Motor neuron (in vitro differentiated cells): ENCODE measurements at regions not wholly inside any gene's neighbourhood (a gene's known extent, or its start where the extent isn't known, plus 50 kb on each side); places are given as distances from the start of the nearest gene placed in this dataset.
A peak's percentile ranks its signal among the peaks of the same experiment; 100 is the strongest.
"Not testable (repeated sequence)": the region's sequence is repeated elsewhere in the genome, so short reads cannot be mapped to it uniquely, and the experiment has no call there.

Source experiments
- ATAC-seq, 8 experiments: fragments of 200-7000 bp; cut with Tn5 transposase; replicated peaks in 6 of 8; 2 replicates each; pipeline ENCODE4 v1.8.0; 2021; ENCODE audit warnings: mild to moderate bottlenecking in 8 of 8, moderate library complexity in 8 of 8
- H3K27ac ChIP-seq, 2 donors: fragments of 250-450 bp; sonication (Bioruptor Pico); 2 replicates each; pipeline ENCODE4 v1.9.0; 2021; ENCODE audit warnings: antibody characterized with exemption in 2 of 2, mild to moderate bottlenecking in 2 of 2, moderate library complexity in 1 of 2
- H3K4me1 ChIP-seq, 2 donors: fragments of 250-450 bp; sonication (Bioruptor Pico); replicated peaks in 1 of 2; 2 replicates each; pipeline ENCODE4 v1.6.1; 2021; ENCODE audit warnings: antibody characterized with exemption in 2 of 2, mild to moderate bottlenecking in 2 of 2, moderate library complexity in 1 of 2
- H3K4me3 ChIP-seq, 5 donors: fragments of 250-450 bp; sonication (Bioruptor Pico); 2 replicates each; pipeline ENCODE4 v1.9.0; 2021; ENCODE audit warnings: antibody characterized with exemption in 5 of 5, mild to moderate bottlenecking in 5 of 5, moderate library complexity in 4 of 5
- WGBS, 10 experiments: fragments of 450-650 bp; shearing (Covaris generic); methylation state at CpG; one replicate each; pipeline ENCODE4 v1.0.0; 2022; 5-methylcytosine and 5-hydroxymethylcytosine counted together
- in situ Hi-C, 9 experiments: fragments of 400-800 bp; cut with MboI; loops; one replicate each; pipeline ENCODE4 v1.15.0; 2021; ENCODE audit warnings: low sequenced_read_pairs in 9 of 9, low pct_unique_long_range_greater_than_20kb in 2 of 9; ENCODE audit not compliant: unreplicated experiment in 9 of 9

- 20 to 100% methylated on average over 1 to 2 of the region's 6 CpGs; no CpG with 5 or more reads in 8 of the 10 experiments for WGBS, 10 experiments
- in situ Hi-C loops, ATAC-seq, H3K27ac ChIP-seq, H3K4me3 ChIP-seq: not testable (repeated sequence)
- H3K4me1 ChIP-seq: peaks cover 17 to 19% of the 10 kb centered on the region in 2 donors
These were observed 109.6 kb upstream of the CLINT1 start for GRCh38 chr5:157968570-157968969.

DNA sequence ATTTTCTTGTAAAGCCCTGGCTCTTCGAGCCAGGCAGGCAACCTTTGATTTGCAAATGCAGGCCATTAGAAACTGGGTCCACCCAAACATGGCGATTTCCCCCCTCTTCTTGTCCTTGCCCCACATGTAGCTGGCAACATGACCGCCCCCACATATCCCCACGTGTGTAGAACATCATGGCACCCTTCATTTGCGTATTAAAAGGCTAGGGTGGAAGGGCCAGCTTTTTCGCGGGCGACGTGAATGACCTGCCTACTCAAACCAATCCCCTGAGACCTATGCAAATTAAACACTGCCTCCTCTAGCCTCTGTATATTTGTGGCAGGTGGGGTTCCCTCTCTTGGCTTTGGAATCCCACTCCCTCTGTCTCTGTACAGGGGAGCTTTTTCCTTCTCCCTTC, 107.0 kb upstream of the CLINT1 start:
- ATAC-seq: peak in 3 of 8 experiments; percentile 38 to 44 (median 40)
- peaks cover 23 to 28% of the 10 kb centered on the region in 2 donors for H3K4me1 ChIP-seq
- H3K4me3 ChIP-seq: no peak overlapping the region
- no peak overlapping the region for H3K27ac ChIP-seq
- in situ Hi-C loops: no loop called here
- 18 to 100% (median 53%) methylated on average over 3 to 8 of the region's 9 CpGs; no CpG with 5 or more reads in 3 of the 10 experiments for WGBS, 10 experiments

DNA sequence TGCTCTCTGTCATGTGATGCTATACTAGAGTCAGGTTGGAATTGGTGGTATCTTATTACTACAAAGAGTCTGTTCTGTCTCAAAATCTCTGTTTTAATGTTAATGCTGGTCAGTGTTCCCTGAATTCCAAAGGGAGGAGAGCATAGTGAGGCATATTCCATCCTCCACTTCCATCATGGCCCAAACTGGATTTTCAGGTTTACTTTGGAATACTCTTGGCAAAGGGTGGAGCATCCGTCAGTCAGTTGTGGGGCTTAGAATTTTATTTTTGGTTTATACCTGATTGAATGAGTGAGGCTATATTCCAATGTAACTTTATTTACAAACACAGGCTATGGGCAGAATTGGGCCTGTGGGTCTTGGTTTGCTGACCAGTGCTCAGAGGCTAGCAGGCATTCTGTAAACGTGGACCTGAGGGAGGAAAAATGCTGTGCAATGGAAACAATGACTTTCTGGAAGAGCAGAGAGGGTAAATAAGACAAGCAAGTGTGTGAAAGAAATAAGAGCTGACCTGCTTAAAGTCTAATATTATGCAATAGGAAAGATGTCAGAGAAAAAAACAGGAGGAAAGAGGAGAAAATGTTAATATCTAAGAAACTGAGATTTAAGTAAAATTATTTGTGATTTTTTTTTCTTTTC, 106.2 kb upstream of the CLINT1 start:
- Histone ChIP-seq H3K4me1 (peaks cover 23 to 28% of the 10 kb centered on the region in 2 donors), H3K4me3 (no peak overlapping the region), H3K27ac (no peak overlapping the region)
- ATAC-seq: no peak
- 20 to 85% (median 50%) methylated on average over 1 to 2 of the region's 2 CpGs for WGBS, 10 experiments
- in situ Hi-C loops: no loop called here

- in situ Hi-C loops: no loop called here
- Histone ChIP-seq H3K4me1 (peaks cover 23 to 28% of the 10 kb centered on the region in 2 donors), H3K4me3 (no peak overlapping the region), H3K27ac (no peak overlapping the region)
- 17 to 100% (median 80%) methylated on average over 1 to 4 of the region's 4 CpGs; no CpG with 5 or more reads in 2 of the 10 experiments for WGBS, 10 experiments
- ATAC-seq: no peak
These were observed 104.8 kb upstream of the CLINT1 start for GRCh38 chr5:157963761-157964160.

- Histone ChIP-seq H3K4me1 (peaks cover 23 to 28% of the 10 kb centered on the region in 2 donors), H3K27ac (no peak overlapping the region), H3K4me3 (no peak overlapping the region)
- in situ Hi-C loops: no loop called here
- WGBS, 10 experiments: 31 to 100% (median 96%) methylated on average over 1 to 2 of the region's 2 CpGs; no CpG with 5 or more reads in 2 of the 10 experiments
- ATAC-seq: no peak
These were observed 104.3 kb upstream of the CLINT1 start for GRCh38 chr5:157963244-157963643.

DNA sequence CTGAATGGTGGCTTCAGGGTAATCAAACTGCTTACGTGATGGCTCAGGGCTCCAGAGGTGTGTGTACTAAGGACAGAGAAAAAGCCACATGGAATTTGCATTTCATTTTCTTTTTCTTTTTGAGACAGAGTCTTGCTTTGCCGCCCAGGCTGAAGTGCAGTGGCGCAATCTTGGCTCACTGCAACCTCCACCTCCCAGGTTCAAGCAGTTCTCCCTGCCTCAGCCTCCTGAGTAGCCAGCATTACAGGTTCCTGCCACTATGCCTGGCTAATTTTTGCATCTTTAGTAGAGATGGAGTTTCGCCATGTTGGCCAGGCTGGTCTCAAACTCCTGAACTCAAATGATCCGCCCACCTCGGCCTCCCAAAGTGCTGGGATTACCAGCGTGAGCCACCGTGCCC, 103.7 kb upstream of the CLINT1 start:
- H3K4me3 ChIP-seq, H3K27ac ChIP-seq, ATAC-seq, in situ Hi-C loops: not testable (repeated sequence)
- WGBS, 10 experiments: 60 to 97% (median 81%) methylated on average over 1 to 6 of the region's 8 CpGs; no CpG with 5 or more reads in 3 of the 10 experiments
- H3K4me1 ChIP-seq: peaks cover 23 to 28% of the 10 kb centered on the region in 2 donors

GRCh38 chr5:157961896-157962590, 103.1 kb upstream of the CLINT1 start:
- Histone ChIP-seq H3K4me1 (peaks cover 23 to 28% of the 10 kb centered on the region in 2 donors), H3K27ac (no peak overlapping the region), H3K4me3 (no peak overlapping the region)
- in situ Hi-C loops: no loop called here
- WGBS, 10 experiments: 0 to 88% (median 60%) methylated on average over 1 to 6 of the region's 6 CpGs; no CpG with 5 or more reads in 1 of the 10 experiments
- ATAC-seq: peak in 7 of 8 experiments; percentile 30 to 78 (median 38)

- H3K4me3 ChIP-seq: no peak overlapping the region
- H3K27ac ChIP-seq: no peak overlapping the region
- ATAC-seq: no peak
- in situ Hi-C loops: no loop called here
- WGBS, 10 experiments: 64 to 100% (median 84%) methylated on average over 1 to 9 of the region's 9 CpGs; no CpG with 5 or more reads in 1 of the 10 experiments
- peaks cover 23 to 24% of the 10 kb centered on the region in 2 donors for H3K4me1 ChIP-seq
These were observed 102.2 kb upstream of the CLINT1 start for GRCh38 chr5:157961176-157961575.

DNA sequence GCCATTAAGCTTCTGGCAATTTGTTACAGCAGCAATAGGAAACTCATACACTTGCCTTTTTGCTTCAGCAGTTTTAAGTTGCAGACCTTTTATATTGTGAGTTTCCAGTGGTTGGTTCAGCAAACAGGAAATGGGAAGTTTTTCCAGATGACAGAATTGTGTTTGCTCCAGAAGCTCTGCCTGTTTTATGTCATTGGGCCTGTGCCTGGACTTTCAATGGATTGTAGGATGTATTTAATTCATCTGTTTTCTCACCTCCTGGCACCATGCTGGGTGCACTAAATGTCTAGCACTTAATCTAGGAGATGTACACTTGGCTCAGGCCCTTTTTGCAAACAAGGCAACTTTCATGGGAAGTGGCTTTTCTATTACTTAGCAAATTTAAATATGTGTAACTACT, 100.4 kb upstream of the CLINT1 start:
- no peak overlapping the region for H3K27ac ChIP-seq
- in situ Hi-C loops: no loop called here
- no peak for ATAC-seq
- no peak overlapping the region for H3K4me3 ChIP-seq
- H3K4me1 ChIP-seq: peaks cover 13 to 17% of the 10 kb centered on the region in 2 donors

DNA sequence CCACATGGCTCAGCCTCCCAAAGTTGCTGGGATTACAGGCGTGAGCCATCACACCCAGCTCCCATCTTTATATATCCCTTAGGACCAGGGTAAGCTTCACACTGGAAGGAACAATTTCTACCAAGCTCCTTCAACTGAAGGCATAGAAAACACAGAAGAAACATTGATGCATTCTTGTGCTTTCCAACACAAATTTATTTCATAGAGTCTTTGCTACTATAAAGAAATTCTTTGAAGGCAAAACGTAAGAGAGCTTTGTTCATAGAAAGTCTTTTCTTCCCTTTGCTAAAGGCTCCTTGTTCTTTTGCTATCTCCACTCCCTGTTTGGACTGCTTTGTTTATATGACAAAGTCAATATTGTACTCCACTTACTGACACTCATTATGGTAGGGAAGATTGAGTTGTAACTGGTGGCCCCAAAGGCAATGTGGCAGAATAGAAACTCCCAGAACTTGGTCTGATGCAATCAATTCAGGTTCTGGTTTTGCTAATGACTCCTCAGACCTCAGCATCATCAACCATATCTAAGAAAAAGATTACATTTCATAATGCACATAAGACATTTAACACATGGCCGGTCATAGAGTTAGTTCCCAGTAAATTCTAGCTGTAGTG, 97.4 kb upstream of the CLINT1 start:
- peak in 1 of 8 experiments; percentile 41 for ATAC-seq
- 37 to 100% (median 71%) methylated on average over 1 to 3 of the region's 3 CpGs; no CpG with 5 or more reads in 1 of the 10 experiments for WGBS, 10 experiments
- Histone ChIP-seq H3K27ac (no peak overlapping the region), H3K4me3 (no peak overlapping the region), H3K4me1 (peaks cover 3% of the 10 kb centered on the region in 2 donors)
- in situ Hi-C loops: no loop called here

DNA sequence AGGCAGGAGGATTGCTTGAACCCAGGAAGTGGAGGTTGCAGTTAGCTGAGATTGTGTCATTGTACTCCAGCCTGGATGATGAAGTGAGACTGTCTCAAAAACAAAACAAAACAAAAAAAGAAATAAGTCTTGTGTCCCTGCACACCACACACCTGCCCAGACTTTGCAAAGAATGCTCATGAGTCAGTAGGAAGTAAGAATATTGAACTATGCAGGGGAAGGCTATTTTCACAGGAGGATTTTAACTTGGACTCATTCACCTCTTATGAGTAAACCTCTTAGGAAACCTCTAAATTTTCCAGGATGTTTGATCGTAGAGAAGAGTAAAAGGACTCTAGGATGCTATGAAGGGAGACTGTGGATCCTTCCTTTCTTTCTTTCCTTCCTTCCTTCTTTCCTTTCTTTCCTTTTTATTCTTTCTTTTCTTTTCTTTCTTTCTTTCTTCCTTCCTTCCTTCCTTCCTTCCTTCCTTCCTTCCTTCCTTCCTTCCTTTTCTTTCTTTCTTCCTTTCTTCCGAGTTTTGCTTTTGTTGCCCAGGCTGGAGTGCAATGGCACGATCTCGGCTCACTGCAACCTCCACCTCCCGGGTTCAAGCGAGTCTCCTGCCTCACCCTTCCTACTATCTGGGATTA, 96.7 kb upstream of the CLINT1 start:
- H3K4me1 ChIP-seq: peaks cover 0 to 3% of the 10 kb centered on the region in 2 donors
- H3K27ac ChIP-seq: no peak overlapping the region
- no peak overlapping the region for H3K4me3 ChIP-seq
- no peak for ATAC-seq
- 72 to 100% (median 83%) methylated on average over 1 to 6 of the region's 6 CpGs; no CpG with 5 or more reads in 4 of the 10 experiments for WGBS, 10 experiments
- in situ Hi-C loops: no loop called here

DNA sequence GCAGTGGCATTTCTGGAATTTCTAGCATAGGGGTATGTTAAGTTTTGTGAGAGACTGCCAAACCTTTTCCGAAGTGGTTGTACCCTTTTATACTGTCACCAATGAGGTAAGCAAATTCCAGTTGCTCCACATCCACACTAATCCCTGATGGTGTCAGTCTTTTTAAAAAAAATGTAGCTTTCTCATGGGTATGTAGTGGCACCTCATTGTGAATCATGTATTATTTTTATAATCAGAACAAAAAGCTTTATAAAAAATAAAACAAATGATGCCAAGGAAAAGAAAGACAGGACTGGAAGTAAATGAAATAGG, 93.4 kb upstream of the CLINT1 start:
- ATAC-seq: no peak
- Histone ChIP-seq H3K27ac (no peak overlapping the region), H3K4me3 (no peak overlapping the region), H3K4me1 (peaks cover 0 to 3% of the 10 kb centered on the region in 2 donors)
- in situ Hi-C loops: no loop called here
- 83 to 100% (median 96%) methylated on average over 1 of the region's 1 CpG; no CpG with 5 or more reads in 4 of the 10 experiments for WGBS, 10 experiments
